Caco-2 (cell line): ENCODE measurements at regions not wholly inside any gene's neighbourhood (a gene's known extent, or its start where the extent isn't known, plus 50 kb on each side); places are given as distances from the start of the nearest gene placed in this dataset.

ENCODE experiments used
- BruUV-seq: library from RNA; stranded (reverse); fragments of 400-500 nt; replicated peaks from 2 replicates; lab custom pipeline; 2021; lab: Mats Ljungman, UMichigan
- CTCF ChIA-PET: fragments of 300-600 bp; sonication (Branson Sonifier 250); formaldehyde crosslinking; loops from one replicate; lab custom pipeline; 2022; ENCODE audit warnings: antibody characterized with exemption; lab: Charles Lee
- POLR2A ChIA-PET: fragments of 300-600 bp; sonication (Branson Sonifier 250); formaldehyde crosslinking; loops from one replicate; lab custom pipeline; 2022; ENCODE audit warnings: antibody characterized with exemption; lab: Charles Lee
- DNase-seq, 2 experiments: peaks; one replicate each; pipeline versions ENCODE4 v3.0.0 to v3.0.0-alpha.2; 2020 to 2022
- H3K27me3 ChIP-seq: replicated peaks from 2 replicates; pipeline ENCODE4 v1.6.0; 2011; ENCODE audit warnings: low read length; ENCODE audit not compliant: control insufficient read depth, insufficient read depth
- H3K36me3 ChIP-seq: 2 replicates; pipeline ENCODE4 v1.5.1; 2011; ENCODE audit warnings: low read length; ENCODE audit not compliant: control insufficient read depth, insufficient read depth
- H3K4me1 ChIP-seq: fragments of 250-450 bp; sonication (Bioruptor Pico); 2 replicates; pipeline ENCODE4 v1.5.1; 2020; ENCODE audit warnings: mild to moderate bottlenecking
- H3K4me3 ChIP-seq: 2 replicates; pipeline ENCODE4 v1.5.1; 2011; ENCODE audit warnings: low read depth, mild to moderate bottlenecking, control low read depth, low read length
- H3K9me3 ChIP-seq: fragments of 250-450 bp; sonication (Bioruptor Pico); 2 replicates; pipeline ENCODE4 v1.5.1; 2020; ENCODE audit warnings: mild to moderate bottlenecking, moderate library complexity
- H3K27ac Mint-ChIP-seq: one replicate; pipeline ENCODE4 v1.8.0; 2022; ENCODE audit warnings: mixed read lengths; ENCODE audit not compliant: unreplicated experiment
- H3K27me3 Mint-ChIP-seq: one replicate; pipeline ENCODE4 v1.8.0; 2022; ENCODE audit warnings: mixed read lengths; ENCODE audit not compliant: insufficient read depth, unreplicated experiment
- H3K36me3 Mint-ChIP-seq: one replicate; pipeline ENCODE4 v1.8.0; 2022; ENCODE audit warnings: mild to moderate bottlenecking, mixed read lengths; ENCODE audit not compliant: insufficient read depth, unreplicated experiment
- H3K4me1 Mint-ChIP-seq: one replicate; pipeline ENCODE4 v1.8.0; 2022; ENCODE audit warnings: low read depth, mixed read lengths; ENCODE audit not compliant: unreplicated experiment
- H3K4me3 Mint-ChIP-seq: one replicate; pipeline ENCODE4 v1.8.0; 2022; ENCODE audit warnings: mild to moderate bottlenecking, moderate library complexity, mixed read lengths; ENCODE audit not compliant: unreplicated experiment
- H3K9me3 Mint-ChIP-seq: one replicate; pipeline ENCODE4 v1.8.0; 2022; ENCODE audit warnings: mixed read lengths; ENCODE audit not compliant: unreplicated experiment
- CTCF ChIP-seq, 2 experiments: fragments of 200-600 bp in 1 of 2; IDR thresholded peaks; 1 replicate in 1 of 2; 2 replicates in 1 of 2; pipeline versions ENCODE4 v1.5.1 to v1.8.0; 2011 to 2022; ENCODE audit warnings: antibody characterized with exemption in 1 of 2, control low read depth in 1 of 2, inconsistent platforms in 1 of 2, low read depth in 1 of 2, low read length in 1 of 2, mild to moderate bottlenecking in 1 of 2, moderate library complexity in 1 of 2; ENCODE audit not compliant: insufficient read depth in 1 of 2, severe bottlenecking in 1 of 2, unreplicated experiment in 1 of 2
- intact Hi-C: fragments of 100-400 bp; cut with micrococcal nuclease; formaldehyde crosslinking; loops from one replicate; pipeline ENCODE4 v1.10.0; 2022; ENCODE audit not compliant: unreplicated experiment

GRCh38 chr18:73639788-73640187 is 507.8 kb downstream of the FBXO15 start:
- H3K4me3 ChIP-seq: no peak overlapping the region
- Mint-ChIP-seq H3K36me3 (no peaks in the 10 kb centered on the region), H3K4me1 (no peaks in the 10 kb centered on the region), H3K27ac (no peak overlapping the region), H3K27me3 (peaks cover under 1% of the 10 kb centered on the region), H3K9me3 (no peaks in the 10 kb centered on the region), H3K4me3 (no peak overlapping the region)
- no peaks in the 10 kb centered on the region for H3K27me3 ChIP-seq
- no peak for DNase-seq
- no peaks in the 10 kb centered on the region for H3K36me3 ChIP-seq
- ChIA-PET POLR2A (no interaction called here), CTCF (no interaction called here)
- no peaks in the 10 kb centered on the region for H3K4me1 ChIP-seq
- H3K9me3 ChIP-seq: no peaks in the 10 kb centered on the region
- intact Hi-C loops: no loop called here
- TF ChIP-seq CTCF (IDR thresholded peaks at IDR 0.05; ENCODE audit: insufficient read depth in 1 of 2, low read depth in 1 of 2, low read length in 1 of 2, severe bottlenecking in 1 of 2, unreplicated experiment in 1 of 2): no peak
- no TSS peak for BruUV-seq

GRCh38 chr18:73638709-73639108 is 508.9 kb downstream of the FBXO15 start:
- intact Hi-C loops: no loop called here
- no peaks in the 10 kb centered on the region for H3K27me3 ChIP-seq
- no peak overlapping the region for H3K4me3 Mint-ChIP-seq
- ChIA-PET POLR2A (no interaction called here), CTCF (no interaction called here)
- no peaks in the 10 kb centered on the region for H3K36me3 Mint-ChIP-seq
- H3K4me3 ChIP-seq: no peak overlapping the region
- H3K4me1 ChIP-seq: no peaks in the 10 kb centered on the region
- H3K36me3 ChIP-seq: no peaks in the 10 kb centered on the region
- H3K9me3 ChIP-seq: no peaks in the 10 kb centered on the region
- H3K4me1 Mint-ChIP-seq: no peaks in the 10 kb centered on the region
- no peak overlapping the region for H3K27ac Mint-ChIP-seq
- H3K27me3 Mint-ChIP-seq: peaks cover 2% of the 10 kb centered on the region
- no peaks in the 10 kb centered on the region for H3K9me3 Mint-ChIP-seq
- DNase-seq: no peak
- no TSS peak for BruUV-seq
- TF ChIP-seq CTCF (IDR thresholded peaks at IDR 0.05; ENCODE audit: insufficient read depth in 1 of 2, low read depth in 1 of 2, low read length in 1 of 2, severe bottlenecking in 1 of 2, unreplicated experiment in 1 of 2): no peak

- ChIA-PET POLR2A (no interaction called here), CTCF (no interaction called here)
- Histone ChIP-seq H3K36me3 (no peaks in the 10 kb centered on the region), H3K27me3 (no peaks in the 10 kb centered on the region), H3K4me3 (no peak overlapping the region), H3K4me1 (no peaks in the 10 kb centered on the region), H3K9me3 (no peaks in the 10 kb centered on the region)
- H3K36me3 Mint-ChIP-seq: no peaks in the 10 kb centered on the region
- H3K4me1 Mint-ChIP-seq: no peaks in the 10 kb centered on the region
- intact Hi-C loops: no loop called here
- H3K9me3 Mint-ChIP-seq: no peaks in the 10 kb centered on the region
- peaks cover 2% of the 10 kb centered on the region for H3K27me3 Mint-ChIP-seq
- H3K27ac Mint-ChIP-seq: no peak overlapping the region
- no peak overlapping the region for H3K4me3 Mint-ChIP-seq
- TF ChIP-seq CTCF (IDR thresholded peaks at IDR 0.05; ENCODE audit: insufficient read depth in 1 of 2, low read depth in 1 of 2, low read length in 1 of 2, severe bottlenecking in 1 of 2, unreplicated experiment in 1 of 2): no peak
- no TSS peak for BruUV-seq
- no peak for DNase-seq
Observed at GRCh38 chr18:73636355-73636754, 511.3 kb downstream of the FBXO15 start.
